Activated naive CD4-positive, alpha-beta T cell treated with anti-CD3 and anti-CD28 coated beads, Interleukin-2, amount 10 ng/mL, durations not matched to agents 7 days and 5 days (primary cell): ENCODE measurements at regions not wholly inside any gene's neighbourhood (a gene's known extent, or its start where the extent isn't known, plus 50 kb on each side); places are given as distances from the start of the nearest gene placed in this dataset.
"Not testable (repeated sequence)": the region's sequence is repeated elsewhere in the genome, so short reads cannot be mapped to it uniquely, and the experiment has no call there.

Experiments used
- CTCF ChIA-PET: fragments of 350-600 bp; sonication (Branson Sonifier 250); formaldehyde crosslinking; loops from one replicate; lab custom pipeline; 2021; ENCODE audit warnings: antibody characterized with exemption; lab: Charles Lee
- DNase-seq: peaks from one replicate; pipeline ENCODE4 v3.0.0-alpha.2; 2020
- H3K27ac Mint-ChIP-seq: one replicate; pipeline ENCODE4 v1.8.0; 2021; ENCODE audit warnings: mild to moderate bottlenecking, moderate library complexity, mixed read lengths
- H3K27me3 Mint-ChIP-seq: one replicate; pipeline ENCODE4 v1.8.0; 2021; ENCODE audit warnings: mild to moderate bottlenecking, mixed read lengths
- H3K36me3 Mint-ChIP-seq: one replicate; pipeline ENCODE4 v1.8.0; 2021; ENCODE audit warnings: mixed read lengths
- H3K4me1 Mint-ChIP-seq: one replicate; pipeline ENCODE4 v1.8.0; 2021; ENCODE audit warnings: mixed read lengths
- H3K4me3 Mint-ChIP-seq: one replicate; pipeline ENCODE4 v1.8.0; 2021; ENCODE audit warnings: mild to moderate bottlenecking, moderate library complexity, mixed read lengths
- H3K9me3 Mint-ChIP-seq: one replicate; pipeline ENCODE4 v1.8.0; 2021; ENCODE audit warnings: mixed read lengths

DNA sequence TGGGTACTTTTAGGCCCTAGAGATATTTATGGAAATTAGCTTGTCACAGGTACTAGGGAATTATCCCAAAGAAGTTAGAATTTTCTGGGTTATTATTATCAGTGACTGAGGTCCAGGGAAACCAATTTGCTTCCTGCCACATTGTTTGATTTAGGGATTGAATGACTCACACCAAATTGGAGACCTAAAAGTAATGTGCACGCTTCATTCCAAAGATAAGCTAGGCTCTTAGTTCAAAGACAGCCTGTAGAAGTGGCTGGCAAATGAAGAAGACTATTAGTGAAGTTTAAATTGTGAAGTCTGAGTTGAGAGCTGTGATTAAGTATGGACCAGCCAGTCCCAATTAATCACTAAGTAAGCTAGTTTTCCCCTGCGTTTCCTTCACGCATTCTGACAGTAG, 188.1 kb upstream of the MYO3A start:
- CTCF ChIA-PET, result no interaction called here

GRCh38 chr10:25747084-25747483, 186.9 kb upstream of the MYO3A start:
- H3K4me1 Mint-ChIP-seq, result no peaks in the 10 kb centered on the region
- no peak for DNase-seq
- H3K27me3 Mint-ChIP-seq, result no peaks in the 10 kb centered on the region
- no peak overlapping the region for H3K27ac Mint-ChIP-seq
- H3K36me3 Mint-ChIP-seq, result no peaks in the 10 kb centered on the region
- CTCF ChIA-PET, result no interaction called here
- H3K9me3 Mint-ChIP-seq, result no peaks in the 10 kb centered on the region
- H3K4me3 Mint-ChIP-seq, result no peak overlapping the region

More for the DNA sequence above, 188.1 kb upstream of the MYO3A start:
- no peaks in the 10 kb centered on the region for H3K27me3 Mint-ChIP-seq
- no peak overlapping the region for H3K27ac Mint-ChIP-seq
- no peak overlapping the region for H3K4me3 Mint-ChIP-seq
- H3K36me3 Mint-ChIP-seq, result no peaks in the 10 kb centered on the region
- no peaks in the 10 kb centered on the region for H3K9me3 Mint-ChIP-seq
- no peak for DNase-seq
- H3K4me1 Mint-ChIP-seq, result no peaks in the 10 kb centered on the region

DNA sequence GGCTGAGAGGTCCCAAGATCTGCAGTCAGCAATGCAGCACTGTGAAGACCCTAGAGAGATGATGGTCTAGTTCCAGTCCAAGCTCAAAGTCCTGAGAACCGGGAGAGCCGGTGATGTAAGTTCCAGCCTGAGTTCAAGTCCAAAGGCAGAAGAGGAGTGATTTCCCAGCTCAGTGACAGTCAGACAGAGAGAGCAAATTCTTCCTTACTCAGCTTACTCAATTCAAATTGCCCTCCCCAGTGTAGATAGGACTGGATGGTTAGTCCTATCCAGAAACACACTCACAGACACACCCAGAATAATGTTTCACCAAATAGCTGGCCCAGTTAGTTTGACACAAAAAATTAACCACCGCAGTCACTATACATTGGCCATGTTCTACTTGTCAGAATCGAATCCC, 185.5 kb upstream of the MYO3A start:
- CTCF ChIA-PET, result no interaction called here
- H3K27ac Mint-ChIP-seq, result no peak overlapping the region
- no peaks in the 10 kb centered on the region for H3K4me1 Mint-ChIP-seq
- H3K9me3 Mint-ChIP-seq, result no peaks in the 10 kb centered on the region
- no peak overlapping the region for H3K4me3 Mint-ChIP-seq
- H3K27me3 Mint-ChIP-seq, result no peaks in the 10 kb centered on the region
- no peak for DNase-seq
- no peaks in the 10 kb centered on the region for H3K36me3 Mint-ChIP-seq

DNA sequence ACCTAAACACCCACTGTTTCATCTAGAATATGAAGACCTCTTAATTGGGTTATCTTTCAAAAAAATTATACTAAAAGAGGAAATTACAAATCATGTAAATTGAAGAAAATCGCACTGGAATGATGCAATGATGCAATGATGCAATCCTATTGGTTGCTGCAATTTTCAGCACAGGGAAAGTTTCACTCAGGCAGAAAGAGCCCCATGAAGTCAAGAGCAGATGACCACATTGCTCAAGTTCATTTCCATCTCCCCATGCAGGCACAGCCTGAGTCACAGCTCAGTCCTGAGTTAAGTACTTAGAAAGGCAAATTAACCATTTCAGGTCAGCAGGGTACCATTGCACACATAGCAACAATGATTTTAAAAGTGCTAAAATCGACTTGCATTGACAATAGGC, 180.3 kb upstream of the MYO3A start:
- no peaks in the 10 kb centered on the region for H3K4me1 Mint-ChIP-seq
- no peak for DNase-seq
- no peaks in the 10 kb centered on the region for H3K9me3 Mint-ChIP-seq
- H3K27ac Mint-ChIP-seq, result no peak overlapping the region
- CTCF ChIA-PET, result no interaction called here
- no peaks in the 10 kb centered on the region for H3K36me3 Mint-ChIP-seq
- no peak overlapping the region for H3K4me3 Mint-ChIP-seq
- no peaks in the 10 kb centered on the region for H3K27me3 Mint-ChIP-seq

- CTCF ChIA-PET, result not testable (repeated sequence)
These were observed 178.2 kb upstream of the MYO3A start for GRCh38 chr10:25755874-25756273.

GRCh38 chr10:25756784-25757183, 177.2 kb upstream of the MYO3A start:
- CTCF ChIA-PET, result no interaction called here
- Mint-ChIP-seq H3K4me1 (no peaks in the 10 kb centered on the region), H3K36me3 (no peaks in the 10 kb centered on the region), H3K9me3 (no peaks in the 10 kb centered on the region), H3K4me3 (no peak overlapping the region), H3K27ac (no peak overlapping the region), H3K27me3 (no peaks in the 10 kb centered on the region)
- DNase-seq, result no peak

More at GRCh38 chr10:25755874-25756273, 178.2 kb upstream of the MYO3A start:
- H3K27me3 Mint-ChIP-seq, H3K4me3 Mint-ChIP-seq, H3K36me3 Mint-ChIP-seq, H3K9me3 Mint-ChIP-seq, H3K4me1 Mint-ChIP-seq, DNase-seq, H3K27ac Mint-ChIP-seq: not testable (repeated sequence)

GRCh38 chr10:25758041-25758457, 176.0 kb upstream of the MYO3A start:
- CTCF ChIA-PET, result interaction anchor here (1.1 kb wide), 1 partner anchor 475 kb away, joined by 3 read pairs; no protein-coding TSS in a partner anchor
- H3K27me3 Mint-ChIP-seq, result no peaks in the 10 kb centered on the region
- no peak overlapping the region for H3K4me3 Mint-ChIP-seq
- no peaks in the 10 kb centered on the region for H3K36me3 Mint-ChIP-seq
- H3K9me3 Mint-ChIP-seq, result no peaks in the 10 kb centered on the region
- no peak overlapping the region for H3K27ac Mint-ChIP-seq
- no peaks in the 10 kb centered on the region for H3K4me1 Mint-ChIP-seq
- peak; percentile 22 for DNase-seq

DNA sequence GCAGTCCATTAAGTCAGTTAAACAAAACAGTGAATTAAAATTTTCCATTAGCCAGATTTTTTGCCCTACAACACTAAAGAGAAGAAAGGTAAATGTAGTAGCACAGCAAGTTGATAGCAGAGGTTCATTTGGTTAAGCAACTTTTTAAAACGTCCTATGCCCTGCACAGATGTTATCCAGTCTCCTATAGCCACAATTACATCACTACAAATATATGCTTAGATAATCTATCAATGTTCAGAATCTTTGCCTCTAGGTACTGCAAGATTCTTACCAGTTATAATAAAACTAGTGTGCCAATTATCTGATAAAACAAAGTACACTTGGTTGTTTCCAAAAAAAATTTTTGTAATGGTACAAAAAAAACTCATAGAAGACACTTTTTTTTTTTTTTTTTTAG, 175.5 kb upstream of the MYO3A start:
- H3K27ac Mint-ChIP-seq, result no peak overlapping the region
- H3K4me3 Mint-ChIP-seq, result no peak overlapping the region
- no peaks in the 10 kb centered on the region for H3K36me3 Mint-ChIP-seq
- DNase-seq, result no peak
- CTCF ChIA-PET, result no interaction called here
- no peaks in the 10 kb centered on the region for H3K27me3 Mint-ChIP-seq
- no peaks in the 10 kb centered on the region for H3K4me1 Mint-ChIP-seq
- no peaks in the 10 kb centered on the region for H3K9me3 Mint-ChIP-seq

- no peaks in the 10 kb centered on the region for H3K4me1 Mint-ChIP-seq
- H3K27me3 Mint-ChIP-seq, result peaks cover 4% of the 10 kb centered on the region
- no peak for DNase-seq
- no peak overlapping the region for H3K27ac Mint-ChIP-seq
- H3K4me3 Mint-ChIP-seq, result no peak overlapping the region
- no peaks in the 10 kb centered on the region for H3K9me3 Mint-ChIP-seq
- H3K36me3 Mint-ChIP-seq, result no peaks in the 10 kb centered on the region
- CTCF ChIA-PET, result no interaction called here
These were observed 172.1 kb upstream of the MYO3A start for GRCh38 chr10:25761937-25762336.

GRCh38 chr10:25766213-25766612, 167.8 kb upstream of the MYO3A start:
- Mint-ChIP-seq H3K36me3 (no peaks in the 10 kb centered on the region), H3K4me3 (no peak overlapping the region), H3K27ac (no peak overlapping the region), H3K27me3 (peaks cover 5% of the 10 kb centered on the region), H3K4me1 (no peaks in the 10 kb centered on the region), H3K9me3 (no peaks in the 10 kb centered on the region)
- no peak for DNase-seq
- CTCF ChIA-PET, result no interaction called here

DNA sequence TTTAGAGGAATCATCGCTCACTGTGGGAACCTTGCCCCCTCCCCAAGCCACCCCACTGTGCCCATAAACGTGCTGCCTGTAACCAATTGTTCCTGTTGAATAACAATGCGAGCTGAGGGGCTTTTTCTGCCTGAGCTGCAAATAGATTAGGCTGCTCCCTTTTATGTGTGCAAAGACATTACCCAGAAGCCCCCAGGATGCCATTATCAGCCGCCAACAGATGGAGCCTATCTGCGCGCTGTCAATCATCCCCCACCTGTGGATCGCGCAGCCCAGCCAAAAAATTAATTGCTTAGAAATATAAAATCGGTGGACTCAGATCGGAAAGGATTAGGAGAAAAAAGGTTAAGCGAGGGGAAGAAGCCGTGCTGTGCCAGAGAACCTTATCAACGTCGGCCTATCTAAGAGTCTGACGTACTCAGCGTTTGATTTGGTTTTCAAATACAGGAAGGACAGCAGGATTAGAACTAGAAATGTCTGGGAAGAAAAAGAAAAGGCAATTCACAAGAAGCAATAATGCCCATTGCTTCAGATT, 167.3 kb upstream of the MYO3A start:
- Mint-ChIP-seq H3K4me1 (no peaks in the 10 kb centered on the region), H3K27me3 (peaks cover 5% of the 10 kb centered on the region), H3K36me3 (no peaks in the 10 kb centered on the region), H3K27ac (no peak overlapping the region), H3K9me3 (no peaks in the 10 kb centered on the region), H3K4me3 (no peak overlapping the region)
- no peak for DNase-seq
- CTCF ChIA-PET, result no interaction called here

- Mint-ChIP-seq H3K27me3 (peaks cover 5% of the 10 kb centered on the region), H3K27ac (no peak overlapping the region), H3K9me3 (no peaks in the 10 kb centered on the region), H3K36me3 (no peaks in the 10 kb centered on the region), H3K4me1 (no peaks in the 10 kb centered on the region), H3K4me3 (no peak overlapping the region)
- CTCF ChIA-PET, result no interaction called here
- DNase-seq, result no peak
These were observed 165.9 kb upstream of the MYO3A start for GRCh38 chr10:25768167-25768566.

DNA sequence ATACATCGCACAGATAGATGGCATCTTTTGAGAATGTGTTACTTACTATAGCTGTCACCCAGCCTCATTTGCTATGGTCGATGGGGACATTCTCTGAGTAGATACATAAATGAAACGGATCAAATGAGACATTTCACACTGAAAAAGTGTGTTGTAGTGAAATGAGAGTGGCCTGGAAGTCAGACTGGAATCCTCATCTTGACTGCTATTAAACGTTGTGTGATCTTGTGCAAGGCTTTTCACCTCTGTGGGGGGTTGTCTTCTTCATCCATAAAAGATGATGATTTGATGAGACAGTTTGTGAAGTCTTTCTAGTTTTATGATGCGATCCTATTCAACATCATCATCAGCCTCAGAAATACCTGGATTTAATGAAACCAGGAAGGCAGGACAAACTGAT, 155.4 kb upstream of the MYO3A start:
- Mint-ChIP-seq H3K27me3 (no peaks in the 10 kb centered on the region), H3K4me3 (no peak overlapping the region), H3K27ac (no peak overlapping the region), H3K4me1 (no peaks in the 10 kb centered on the region), H3K36me3 (no peaks in the 10 kb centered on the region), H3K9me3 (no peaks in the 10 kb centered on the region)
- DNase-seq, result no peak
- CTCF ChIA-PET, result no interaction called here

- Mint-ChIP-seq H3K9me3 (no peaks in the 10 kb centered on the region), H3K27ac (no peak overlapping the region), H3K4me1 (no peaks in the 10 kb centered on the region), H3K27me3 (peaks cover 3% of the 10 kb centered on the region), H3K4me3 (no peak overlapping the region), H3K36me3 (no peaks in the 10 kb centered on the region)
- no peak for DNase-seq
- CTCF ChIA-PET, result no interaction called here
These were observed 147.9 kb upstream of the MYO3A start for GRCh38 chr10:25786161-25786560.

DNA sequence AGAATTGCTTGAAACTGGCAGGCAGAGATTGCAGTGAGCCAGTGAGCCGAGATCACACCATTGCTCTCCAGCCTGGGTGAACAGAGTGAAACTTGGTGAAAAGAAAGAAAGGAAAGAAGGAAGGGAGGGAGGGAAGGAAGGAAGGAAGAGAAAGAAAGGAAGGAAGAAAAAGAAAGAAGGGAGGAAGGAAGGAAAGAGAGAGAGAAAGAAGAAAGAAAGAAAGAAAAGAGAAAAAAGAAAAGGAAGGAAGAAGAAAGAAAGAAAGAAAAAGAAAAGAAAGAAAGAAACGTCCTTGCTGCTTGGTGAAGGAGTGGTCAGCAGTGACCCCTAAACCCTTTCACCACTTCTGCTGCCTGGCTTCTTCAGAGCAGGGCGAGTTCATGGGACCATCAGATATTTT, 147.1 kb upstream of the MYO3A start:
- CTCF ChIA-PET, result no interaction called here

More for the DNA sequence above, 147.1 kb upstream of the MYO3A start:
- no peaks in the 10 kb centered on the region for H3K9me3 Mint-ChIP-seq
- H3K27me3 Mint-ChIP-seq, result peaks cover 3% of the 10 kb centered on the region
- no peaks in the 10 kb centered on the region for H3K4me1 Mint-ChIP-seq
- DNase-seq, result no peak
- H3K36me3 Mint-ChIP-seq, result no peaks in the 10 kb centered on the region
- H3K27ac Mint-ChIP-seq, result no peak overlapping the region
- no peak overlapping the region for H3K4me3 Mint-ChIP-seq
